GM21390 (cell line): ENCODE measurements at regions not wholly inside any gene's neighbourhood (a gene's known extent, or its start where the extent isn't known, plus 50 kb on each side); places are given as distances from the start of the nearest gene placed in this dataset.

Experiments used
- ATAC-seq: cut with Tn5 transposase; IDR thresholded peaks from one replicate; pipeline ENCODE4 v1.9.1; 2021; ENCODE audit not compliant: unreplicated experiment

GRCh38 chr5:152987131-152987530, 503.3 kb upstream of the GRIA1 start:
- ATAC-seq = no peak

- no peak for ATAC-seq
Observed at GRCh38 chr5:152990217-152990616, 500.3 kb upstream of the GRIA1 start.

DNA sequence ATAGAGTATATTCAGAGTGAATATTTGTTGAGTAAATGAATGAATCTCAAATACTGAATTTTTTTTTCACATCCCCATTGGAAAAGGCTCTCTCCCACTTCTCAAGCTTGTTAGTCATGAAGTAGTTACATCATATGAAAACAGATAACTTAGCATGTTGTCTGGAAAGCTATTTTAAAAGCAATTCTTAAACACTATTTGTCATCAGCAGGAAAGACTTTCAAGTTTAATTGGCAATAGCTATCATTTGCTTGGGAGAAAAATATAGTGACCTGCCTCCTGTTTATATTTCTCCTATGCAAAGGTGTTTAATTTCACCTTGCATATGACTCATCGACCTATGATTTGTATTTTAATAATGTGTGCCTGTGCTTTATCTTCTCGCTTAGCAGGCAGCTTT, 499.8 kb upstream of the GRIA1 start:
- no peak for ATAC-seq

DNA sequence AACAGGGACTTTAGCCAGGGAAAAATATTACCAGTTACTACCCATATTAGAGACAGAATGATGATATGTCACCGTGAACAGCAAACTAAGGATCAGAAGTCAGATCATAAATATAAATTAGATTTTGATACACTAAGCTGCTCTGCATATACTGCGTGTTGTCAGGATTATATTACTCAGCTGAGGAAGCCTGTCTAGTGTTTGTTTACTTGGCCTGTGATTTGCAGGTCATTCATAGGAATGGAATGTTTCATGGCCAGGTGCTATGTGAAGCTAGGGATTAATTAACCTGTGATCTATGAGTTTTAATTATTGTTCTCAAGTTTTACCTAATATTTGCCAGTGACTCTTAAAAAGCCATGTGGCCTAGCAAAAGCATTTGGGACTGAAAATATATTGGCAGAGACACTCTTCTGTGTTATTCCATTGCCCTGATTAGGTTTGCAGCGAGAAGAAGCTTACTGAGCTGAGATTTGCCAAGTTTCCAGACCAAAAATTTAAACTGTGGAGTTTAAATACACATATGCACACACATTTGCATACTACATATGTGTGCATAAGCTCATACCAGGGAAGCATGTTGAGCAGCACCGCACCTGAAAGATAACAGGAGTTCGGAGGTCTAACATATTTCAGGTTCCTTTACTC, 496.3 kb upstream of the GRIA1 start:
- no peak for ATAC-seq

- no peak for ATAC-seq
Observed at GRCh38 chr5:152995214-152995725, 495.2 kb upstream of the GRIA1 start.

- ATAC-seq = no peak
Observed at GRCh38 chr5:153005711-153006110, 484.8 kb upstream of the GRIA1 start.

- ATAC-seq = no peak
Observed at GRCh38 chr5:153006681-153007080, 483.8 kb upstream of the GRIA1 start.

DNA sequence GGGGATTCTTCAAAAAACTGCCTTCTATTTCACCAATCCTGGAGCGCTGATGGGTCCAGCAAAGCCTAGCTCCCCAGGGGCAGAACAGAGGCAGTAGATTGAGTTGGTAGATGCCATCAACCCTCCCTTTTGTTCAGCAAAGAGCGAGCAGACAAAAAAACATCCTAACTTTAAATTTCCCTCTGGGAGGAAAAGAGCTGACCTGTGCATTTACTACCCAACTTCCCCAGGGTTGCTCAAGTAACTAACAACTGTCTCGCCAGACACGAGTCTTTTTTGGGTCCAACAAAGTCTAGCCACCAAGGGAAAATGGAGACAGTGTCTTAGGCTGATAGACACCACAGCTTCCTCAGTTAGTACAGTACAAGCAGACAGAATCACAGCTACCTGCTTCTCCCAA, 476.3 kb upstream of the GRIA1 start:
- no peak for ATAC-seq

DNA sequence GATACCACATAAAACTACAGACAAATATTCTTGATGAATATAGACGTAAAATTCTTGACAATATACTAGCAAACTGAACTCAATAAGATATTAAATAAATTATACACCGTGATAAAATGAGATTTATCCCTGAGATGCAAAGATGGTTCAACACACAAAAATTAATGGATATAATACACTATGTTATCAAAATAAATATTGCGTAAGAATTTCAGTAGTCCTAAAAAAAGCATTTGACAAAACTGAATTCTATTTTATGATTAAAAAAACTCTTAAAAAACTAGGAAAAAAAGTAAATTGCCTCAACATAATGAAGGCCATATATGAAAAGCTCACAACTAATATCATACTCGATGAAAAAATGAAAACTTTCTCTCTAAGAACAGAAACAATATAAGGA, 472.3 kb upstream of the GRIA1 start:
- ATAC-seq = no peak

GRCh38 chr5:153030755-153031725, 459.4 kb upstream of the GRIA1 start:
- ATAC-seq = no peak

- no peak for ATAC-seq
Observed at GRCh38 chr5:153039501-153039900, 451.0 kb upstream of the GRIA1 start.

GRCh38 chr5:153043886-153044285, 446.6 kb upstream of the GRIA1 start:
- ATAC-seq = no peak

GRCh38 chr5:153050496-153051179, 439.8 kb upstream of the GRIA1 start:
- no peak for ATAC-seq

DNA sequence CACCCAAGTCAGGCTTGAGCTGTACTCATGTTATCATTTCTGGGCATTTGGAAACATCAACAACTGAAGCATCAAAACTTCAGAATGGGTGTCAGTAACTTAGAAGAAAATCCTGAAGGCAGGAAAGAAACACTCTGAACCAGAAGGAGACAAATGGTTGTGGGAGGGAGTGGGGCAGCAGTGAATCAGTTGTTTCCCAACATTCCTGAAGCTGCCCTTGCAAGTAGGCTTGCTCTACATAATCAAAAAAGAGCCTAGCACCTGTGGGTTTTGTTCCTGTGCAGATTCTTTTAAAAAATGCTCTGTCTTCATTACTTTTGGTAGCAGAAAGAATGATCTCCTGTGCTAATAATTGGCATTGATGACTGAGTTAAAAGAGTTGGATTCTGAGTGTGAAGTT, 424.2 kb upstream of the GRIA1 start:
- no peak for ATAC-seq

DNA sequence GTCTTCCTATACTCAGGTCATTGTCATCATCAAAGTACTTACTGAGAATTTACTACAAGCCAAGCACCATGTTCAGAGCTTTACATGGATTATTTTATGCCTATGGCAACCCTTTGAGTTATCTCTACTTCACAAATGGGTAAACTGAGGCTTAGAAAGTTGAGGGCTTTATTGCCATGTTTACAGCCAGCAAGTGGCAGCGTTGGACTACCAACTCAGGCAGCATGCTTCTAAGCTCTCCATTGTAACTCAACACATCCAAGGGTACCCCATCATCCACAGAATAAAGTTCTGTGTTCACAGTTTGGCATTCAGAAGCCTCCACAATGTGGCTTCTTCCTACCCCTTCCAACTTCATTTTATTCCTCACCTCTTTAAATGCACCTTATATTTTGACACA, 422.6 kb upstream of the GRIA1 start:
- ATAC-seq = no peak

DNA sequence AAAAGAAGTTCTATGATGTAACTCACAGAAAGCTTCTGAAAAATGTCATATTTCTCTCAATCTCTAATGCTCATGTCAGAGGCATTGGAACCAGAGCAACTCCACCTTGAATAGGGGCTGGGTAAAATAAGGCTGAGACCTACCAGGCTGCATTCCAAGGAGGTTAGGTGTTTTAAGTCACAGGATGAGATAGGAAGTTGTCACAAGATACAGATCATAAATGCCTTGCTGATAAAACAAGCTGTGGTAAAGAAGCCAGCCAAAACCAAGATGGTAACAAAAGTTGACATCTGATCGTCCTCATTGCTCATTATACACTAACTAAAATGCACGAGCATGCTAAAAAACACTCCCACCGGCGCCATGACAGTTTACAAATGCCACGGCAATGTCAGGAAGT, 411.1 kb upstream of the GRIA1 start:
- ATAC-seq = no peak

GRCh38 chr5:153080940-153081339, 409.5 kb upstream of the GRIA1 start:
- ATAC-seq = no peak

- no peak for ATAC-seq
Observed at GRCh38 chr5:153081385-153081784, 409.1 kb upstream of the GRIA1 start.

DNA sequence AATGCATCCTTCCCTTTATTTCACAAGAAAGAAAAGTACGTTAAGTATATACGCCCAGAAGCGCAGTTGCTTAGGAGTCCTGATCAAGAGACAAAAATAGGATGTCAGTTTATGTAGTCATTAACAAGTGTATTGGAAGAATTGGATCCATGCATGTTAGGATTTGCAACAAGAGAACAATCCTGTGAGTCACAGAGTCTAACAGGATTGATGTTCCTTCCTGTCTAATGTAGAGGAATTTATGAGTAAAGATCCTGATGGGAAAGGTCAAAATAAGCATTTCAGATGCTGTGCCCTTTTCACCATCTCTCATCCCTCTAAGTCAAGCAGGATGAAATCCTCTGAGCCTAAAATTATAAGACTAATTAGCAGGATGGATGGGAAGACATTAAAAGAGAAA, 406.0 kb upstream of the GRIA1 start:
- ATAC-seq = no peak

DNA sequence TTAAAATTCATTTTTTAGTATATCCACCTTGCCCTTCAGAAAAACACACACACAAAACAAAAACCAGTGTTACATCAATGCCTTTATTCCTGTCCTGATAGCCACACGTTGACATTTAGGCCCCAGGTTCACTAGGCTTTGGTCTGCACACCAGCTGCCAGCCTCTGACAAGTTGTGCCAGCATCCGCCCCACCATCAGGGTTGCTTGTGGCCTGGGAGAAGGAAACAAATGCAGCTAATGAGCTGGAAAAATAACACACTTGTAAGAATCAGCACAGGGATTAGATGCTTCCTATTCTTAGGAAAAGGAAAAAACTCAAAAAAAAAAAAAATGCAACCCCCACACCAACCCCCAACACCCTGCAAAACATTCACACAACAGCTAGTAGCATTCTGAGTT, 404.0 kb upstream of the GRIA1 start:
- no peak for ATAC-seq

- no peak for ATAC-seq
Observed at GRCh38 chr5:153088538-153088937, 401.9 kb upstream of the GRIA1 start.

GRCh38 chr5:153094333-153094732, 396.1 kb upstream of the GRIA1 start:
- no peak for ATAC-seq
